HepG2 (cell line): ENCODE measurements at regions not wholly inside any gene's neighbourhood (a gene's known extent, or its start where the extent isn't known, plus 50 kb on each side); places are given as distances from the start of the nearest gene placed in this dataset.

Experiments
- ATAC-seq: fragments of 200-7000 bp; cut with Tn5 transposase; 3 replicates; pipeline ENCODE4 v1.9.1; 2020; ENCODE audit warnings: mild to moderate bottlenecking, moderate library complexity
- BruUV-seq: library from RNA; stranded (reverse); fragments of 400-500 nt; replicated peaks from 2 replicates; lab custom pipeline; 2021; lab: Mats Ljungman, UMichigan
- CTCF ChIA-PET: fragments of 300-600 bp; formaldehyde crosslinking; extraction: SDS; loops from one replicate; lab custom pipeline; 2021; ENCODE audit warnings: low total read pairs, inconsistent platforms, low intra/inter-chr PET ratio; lab: Yijun Ruan, JAX
- POLR2A ChIA-PET: fragments of 350-600 bp; sonication (Branson Sonifier 250); formaldehyde crosslinking; loops from one replicate; lab custom pipeline; 2020; ENCODE audit warnings: antibody characterized with exemption, inconsistent platforms; lab: Yijun Ruan, JAX
- DNase-seq: peaks from one replicate; pipeline ENCODE4 v3.0.0-alpha.2; 2015; ENCODE audit warnings: low spot score
- FAIRE-seq: peaks from 3 replicates; lab custom pipeline; 2011; peaks lifted over from hg19 to GRCh38; lab: Jason Lieb, UNC
- H2AFZ ChIP-seq: one replicate; pipeline ENCODE4 v1.6.1; 2011; ENCODE audit warnings: low read length, inconsistent platforms
- H3K27ac ChIP-seq: fragments of 300-600 bp; 3 replicates; pipeline ENCODE4 v1.8.0; 2011; ENCODE audit warnings: mixed run types, mild to moderate bottlenecking, mixed read lengths, low read length, inconsistent platforms; ENCODE audit not compliant: insufficient read depth; ENCODE audit errors: extremely low read length
- H3K27me3 ChIP-seq, 2 experiments: fragments of 200-600 bp in 1 of 2; 2 replicates in 1 of 2; 3 replicates in 1 of 2; pipeline versions ENCODE4 v1.6.0 to v1.8.0; 2011; ENCODE audit warnings: low read length in 2 of 2, mild to moderate bottlenecking in 2 of 2, moderate library complexity in 2 of 2, inconsistent platforms in 1 of 2; ENCODE audit not compliant: insufficient read depth in 2 of 2, control insufficient read depth in 1 of 2
- H3K36me3 ChIP-seq, 2 experiments: fragments of 200-600 bp in 1 of 2; replicated peaks in 1 of 2; 2 replicates in 1 of 2; 3 replicates in 1 of 2; pipeline versions ENCODE4 v1.5.1 to v1.8.0; 2011; ENCODE audit warnings: low read length in 2 of 2, inconsistent platforms in 1 of 2; ENCODE audit not compliant: insufficient read depth in 2 of 2, control insufficient read depth in 1 of 2
- H3K4me1 ChIP-seq: 2 replicates; pipeline ENCODE4 v1.5.1; 2012; ENCODE audit warnings: low read length, inconsistent platforms; ENCODE audit not compliant: insufficient read depth
- H3K4me2 ChIP-seq: 2 replicates; pipeline ENCODE4 v1.6.0; 2011; ENCODE audit warnings: low read depth, low read length, inconsistent platforms
- H3K4me3 ChIP-seq, 3 experiments: fragments of 200-600 bp in 1 of 3; sonication (generic), shearing (Covaris generic) in 1 of 3; replicated peaks in 1 of 3; 2 replicates each; pipeline ENCODE4 v1.5.1; 2011 to 2016; ENCODE audit warnings: low read length in 3 of 3, inconsistent platforms in 2 of 3, low read depth in 2 of 3, mild to moderate bottlenecking in 2 of 3, control low read depth in 1 of 3, mixed read lengths in 1 of 3; ENCODE audit not compliant: insufficient read depth in 1 of 3
- H3K79me2 ChIP-seq: one replicate; pipeline ENCODE4 v1.6.1; 2011; ENCODE audit warnings: low read length, inconsistent platforms; ENCODE audit not compliant: insufficient read depth
- H3K9ac ChIP-seq: 2 replicates; pipeline ENCODE4 v1.6.0; 2011; ENCODE audit warnings: mild to moderate bottlenecking, low read depth, low read length, inconsistent platforms; ENCODE audit not compliant: insufficient read depth
- H3K9me3 ChIP-seq: 2 replicates; pipeline ENCODE4 v1.5.1; 2012; ENCODE audit warnings: mild to moderate bottlenecking, low read length
- H4K20me1 ChIP-seq: 2 replicates; pipeline ENCODE4 v1.6.0; 2011; ENCODE audit warnings: inconsistent platforms, mild to moderate bottlenecking, low read length, moderate library complexity; ENCODE audit not compliant: insufficient read depth
- GATAD2A ChIP-seq: IDR thresholded peaks from 2 replicates; pipeline ENCODE4 v1.6.1; 2016
- HHEX ChIP-seq: IDR thresholded peaks from 2 replicates; pipeline ENCODE4 v1.6.1; 2016; ENCODE audit warnings: control low read depth
- HMG20A ChIP-seq: IDR thresholded peaks from 2 replicates; pipeline ENCODE4 v1.6.1; 2016; ENCODE audit warnings: borderline replicate concordance
- KDM5B ChIP-seq: sonication (generic); formaldehyde crosslinking; IDR thresholded peaks from 2 replicates; pipeline ENCODE4 v1.4.0; 2020; ENCODE audit warnings: missing genetic modification reagents, mild to moderate bottlenecking, borderline replicate concordance
- PRMT3 ChIP-seq: sonication (generic); formaldehyde crosslinking; IDR thresholded peaks from 2 replicates; pipeline ENCODE4 v1.8.1; 2022; ENCODE audit warnings: low read depth, mild to moderate bottlenecking, moderate library complexity, missing genetic modification reagents, borderline replicate concordance
- REXO4 ChIP-seq: sonication (generic); formaldehyde crosslinking; IDR thresholded peaks from 2 replicates; pipeline ENCODE4 v1.8.0; 2022; ENCODE audit warnings: missing genetic modification reagents, mild to moderate bottlenecking, borderline replicate concordance
- SRF ChIP-seq: IDR thresholded peaks from 2 replicates; pipeline ENCODE4 v1.6.1; 2011; ENCODE audit warnings: mild to moderate bottlenecking, low read depth, low read length, moderate library complexity
- ZNF124 ChIP-seq: sonication (generic); formaldehyde crosslinking; IDR thresholded peaks from 2 replicates; pipeline ENCODE4 v1.4.0; 2020; ENCODE audit warnings: missing genetic modification reagents
- ZNF543 ChIP-seq: sonication (generic); formaldehyde crosslinking; IDR thresholded peaks from 2 replicates; pipeline ENCODE4 v1.4.0; 2020; ENCODE audit warnings: mild to moderate bottlenecking, missing genetic modification reagents
- ZSCAN31 ChIP-seq: sonication (generic); formaldehyde crosslinking; IDR thresholded peaks from 2 replicates; pipeline ENCODE4 v1.5.0; 2020; ENCODE audit warnings: low read depth, mild to moderate bottlenecking, missing genetic modification reagents
- WGBS: methylation state at CpG from one replicate; pipeline ENCODE4 v1.1.6; 2017; ENCODE audit warnings: low lambda C conversion rate; 5-methylcytosine and 5-hydroxymethylcytosine counted together
- in situ Hi-C: cut with HindIII; loops from 2 replicates; pipeline ENCODE4 v1.10.0; 2017; ENCODE audit warnings: low pct_unique_long_range_greater_than_20kb; ENCODE audit not compliant: extremely low pct_ligation_motif_present
- intact Hi-C: fragments of 100-400 bp; cut with micrococcal nuclease; formaldehyde crosslinking; loops from one replicate; pipeline ENCODE4 v1.10.0; 2022; ENCODE audit not compliant: unreplicated experiment
- TF ChIP-seq, protein P1 (sequence below): sonication (generic); formaldehyde crosslinking; IDR thresholded peaks from 2 replicates; pipeline ENCODE4 v1.4.0; 2020; ENCODE audit warnings: missing genetic modification reagents
- TF ChIP-seq, protein P2 (sequence below): sonication (generic); formaldehyde crosslinking; IDR thresholded peaks from 2 replicates; pipeline ENCODE4 v1.4.0; 2020; ENCODE audit warnings: missing genetic modification reagents
- TF ChIP-seq, protein P3 (sequence below): sonication (generic); formaldehyde crosslinking; IDR thresholded peaks from 2 replicates; pipeline ENCODE4 v1.5.1; 2020; ENCODE audit warnings: missing genetic modification reagents, mild to moderate bottlenecking, borderline replicate concordance
- TF ChIP-seq, protein P4 (sequence below): sonication (generic); formaldehyde crosslinking; IDR thresholded peaks from 2 replicates; pipeline ENCODE4 v1.8.1; 2022; ENCODE audit warnings: mild to moderate bottlenecking, missing genetic modification reagents
- TF ChIP-seq, protein P5 (sequence below): sonication (generic); formaldehyde crosslinking; IDR thresholded peaks from 2 replicates; pipeline ENCODE4 v1.5.1; 2020; ENCODE audit warnings: missing genetic modification reagents, mild to moderate bottlenecking, borderline replicate concordance

DNA sequence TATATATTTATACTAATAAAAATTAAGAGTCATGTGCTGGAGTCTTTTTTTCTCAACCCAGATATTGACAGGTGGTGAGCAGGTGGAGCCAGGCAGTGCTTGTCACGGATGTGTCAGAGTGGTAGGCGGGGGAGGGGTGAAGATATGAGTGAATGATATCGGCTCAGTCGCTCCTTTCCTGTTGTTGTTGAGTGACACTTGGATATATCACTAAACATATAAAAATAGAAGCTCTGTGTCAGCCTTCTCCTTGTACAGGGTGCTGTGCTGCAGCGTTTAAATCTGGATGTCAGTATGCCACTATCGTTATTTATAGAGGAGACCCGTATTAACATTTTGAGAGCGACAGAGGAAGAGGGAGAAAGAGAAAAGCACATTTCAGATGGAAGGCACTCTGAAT, 339.6 kb downstream of the NUF2 start:
- no peak overlapping the region for H3K4me3 ChIP-seq
- 16% methylated on average over 8 of the region's 8 CpGs for WGBS
- H3K4me2 ChIP-seq = no peak overlapping the region
- no peak overlapping the region for H3K9ac ChIP-seq
- no peaks in the 10 kb centered on the region for H4K20me1 ChIP-seq
- H3K79me2 ChIP-seq = no peaks in the 10 kb centered on the region
- intact Hi-C loops = no loop called here
- H3K9me3 ChIP-seq = peaks cover 59% of the 10 kb centered on the region
- no peaks in the 10 kb centered on the region for H3K4me1 ChIP-seq
- no peak for ATAC-seq
- DNase-seq = no peak
- in situ Hi-C loops = no loop called here
- TF ChIP-seq, protein P1, sequence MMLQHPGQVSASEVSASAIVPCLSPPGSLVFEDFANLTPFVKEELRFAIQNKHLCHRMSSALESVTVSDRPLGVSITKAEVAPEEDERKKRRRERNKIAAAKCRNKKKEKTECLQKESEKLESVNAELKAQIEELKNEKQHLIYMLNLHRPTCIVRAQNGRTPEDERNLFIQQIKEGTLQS (CRISPR knock-in tag) = no peak
- no peak for TF ChIP-seq REXO4 (CRISPR knock-in tag)
- no peak for TF ChIP-seq ZNF543 (CRISPR knock-in tag)
- TF ChIP-seq, protein P2, sequence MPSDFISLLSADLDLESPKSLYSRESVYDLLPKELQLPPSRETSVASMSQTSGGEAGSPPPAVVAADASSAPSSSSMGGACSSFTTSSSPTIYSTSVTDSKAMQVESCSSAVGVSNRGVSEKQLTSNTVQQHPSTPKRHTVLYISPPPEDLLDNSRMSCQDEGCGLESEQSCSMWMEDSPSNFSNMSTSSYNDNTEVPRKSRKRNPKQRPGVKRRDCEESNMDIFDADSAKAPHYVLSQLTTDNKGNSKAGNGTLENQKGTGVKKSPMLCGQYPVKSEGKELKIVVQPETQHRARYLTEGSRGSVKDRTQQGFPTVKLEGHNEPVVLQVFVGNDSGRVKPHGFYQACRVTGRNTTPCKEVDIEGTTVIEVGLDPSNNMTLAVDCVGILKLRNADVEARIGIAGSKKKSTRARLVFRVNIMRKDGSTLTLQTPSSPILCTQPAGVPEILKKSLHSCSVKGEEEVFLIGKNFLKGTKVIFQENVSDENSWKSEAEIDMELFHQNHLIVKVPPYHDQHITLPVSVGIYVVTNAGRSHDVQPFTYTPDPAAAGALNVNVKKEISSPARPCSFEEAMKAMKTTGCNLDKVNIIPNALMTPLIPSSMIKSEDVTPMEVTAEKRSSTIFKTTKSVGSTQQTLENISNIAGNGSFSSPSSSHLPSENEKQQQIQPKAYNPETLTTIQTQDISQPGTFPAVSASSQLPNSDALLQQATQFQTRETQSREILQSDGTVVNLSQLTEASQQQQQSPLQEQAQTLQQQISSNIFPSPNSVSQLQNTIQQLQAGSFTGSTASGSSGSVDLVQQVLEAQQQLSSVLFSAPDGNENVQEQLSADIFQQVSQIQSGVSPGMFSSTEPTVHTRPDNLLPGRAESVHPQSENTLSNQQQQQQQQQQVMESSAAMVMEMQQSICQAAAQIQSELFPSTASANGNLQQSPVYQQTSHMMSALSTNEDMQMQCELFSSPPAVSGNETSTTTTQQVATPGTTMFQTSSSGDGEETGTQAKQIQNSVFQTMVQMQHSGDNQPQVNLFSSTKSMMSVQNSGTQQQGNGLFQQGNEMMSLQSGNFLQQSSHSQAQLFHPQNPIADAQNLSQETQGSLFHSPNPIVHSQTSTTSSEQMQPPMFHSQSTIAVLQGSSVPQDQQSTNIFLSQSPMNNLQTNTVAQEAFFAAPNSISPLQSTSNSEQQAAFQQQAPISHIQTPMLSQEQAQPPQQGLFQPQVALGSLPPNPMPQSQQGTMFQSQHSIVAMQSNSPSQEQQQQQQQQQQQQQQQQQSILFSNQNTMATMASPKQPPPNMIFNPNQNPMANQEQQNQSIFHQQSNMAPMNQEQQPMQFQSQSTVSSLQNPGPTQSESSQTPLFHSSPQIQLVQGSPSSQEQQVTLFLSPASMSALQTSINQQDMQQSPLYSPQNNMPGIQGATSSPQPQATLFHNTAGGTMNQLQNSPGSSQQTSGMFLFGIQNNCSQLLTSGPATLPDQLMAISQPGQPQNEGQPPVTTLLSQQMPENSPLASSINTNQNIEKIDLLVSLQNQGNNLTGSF (CRISPR knock-in tag) = no peak
- TF ChIP-seq ZSCAN31 (CRISPR knock-in tag) = no peak
- no peak for TF ChIP-seq SRF
- TF ChIP-seq, protein P3, sequence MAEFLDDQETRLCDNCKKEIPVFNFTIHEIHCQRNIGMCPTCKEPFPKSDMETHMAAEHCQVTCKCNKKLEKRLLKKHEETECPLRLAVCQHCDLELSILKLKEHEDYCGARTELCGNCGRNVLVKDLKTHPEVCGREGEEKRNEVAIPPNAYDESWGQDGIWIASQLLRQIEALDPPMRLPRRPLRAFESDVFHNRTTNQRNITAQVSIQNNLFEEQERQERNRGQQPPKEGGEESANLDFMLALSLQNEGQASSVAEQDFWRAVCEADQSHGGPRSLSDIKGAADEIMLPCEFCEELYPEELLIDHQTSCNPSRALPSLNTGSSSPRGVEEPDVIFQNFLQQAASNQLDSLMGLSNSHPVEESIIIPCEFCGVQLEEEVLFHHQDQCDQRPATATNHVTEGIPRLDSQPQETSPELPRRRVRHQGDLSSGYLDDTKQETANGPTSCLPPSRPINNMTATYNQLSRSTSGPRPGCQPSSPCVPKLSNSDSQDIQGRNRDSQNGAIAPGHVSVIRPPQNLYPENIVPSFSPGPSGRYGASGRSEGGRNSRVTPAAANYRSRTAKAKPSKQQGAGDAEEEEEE (CRISPR knock-in tag) = no peak
- TF ChIP-seq, protein P4, sequence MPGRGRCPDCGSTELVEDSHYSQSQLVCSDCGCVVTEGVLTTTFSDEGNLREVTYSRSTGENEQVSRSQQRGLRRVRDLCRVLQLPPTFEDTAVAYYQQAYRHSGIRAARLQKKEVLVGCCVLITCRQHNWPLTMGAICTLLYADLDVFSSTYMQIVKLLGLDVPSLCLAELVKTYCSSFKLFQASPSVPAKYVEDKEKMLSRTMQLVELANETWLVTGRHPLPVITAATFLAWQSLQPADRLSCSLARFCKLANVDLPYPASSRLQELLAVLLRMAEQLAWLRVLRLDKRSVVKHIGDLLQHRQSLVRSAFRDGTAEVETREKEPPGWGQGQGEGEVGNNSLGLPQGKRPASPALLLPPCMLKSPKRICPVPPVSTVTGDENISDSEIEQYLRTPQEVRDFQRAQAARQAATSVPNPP (CRISPR knock-in tag) = no peak
- TF ChIP-seq HHEX (CRISPR knock-in tag) = no peak
- TF ChIP-seq GATAD2A = no peak
- TF ChIP-seq HMG20A (CRISPR knock-in tag) = no peak
- no peak for TF ChIP-seq PRMT3 (CRISPR knock-in tag)
- TF ChIP-seq ZNF124 = no peak
- no peak for TF ChIP-seq KDM5B
- TF ChIP-seq, protein P5, sequence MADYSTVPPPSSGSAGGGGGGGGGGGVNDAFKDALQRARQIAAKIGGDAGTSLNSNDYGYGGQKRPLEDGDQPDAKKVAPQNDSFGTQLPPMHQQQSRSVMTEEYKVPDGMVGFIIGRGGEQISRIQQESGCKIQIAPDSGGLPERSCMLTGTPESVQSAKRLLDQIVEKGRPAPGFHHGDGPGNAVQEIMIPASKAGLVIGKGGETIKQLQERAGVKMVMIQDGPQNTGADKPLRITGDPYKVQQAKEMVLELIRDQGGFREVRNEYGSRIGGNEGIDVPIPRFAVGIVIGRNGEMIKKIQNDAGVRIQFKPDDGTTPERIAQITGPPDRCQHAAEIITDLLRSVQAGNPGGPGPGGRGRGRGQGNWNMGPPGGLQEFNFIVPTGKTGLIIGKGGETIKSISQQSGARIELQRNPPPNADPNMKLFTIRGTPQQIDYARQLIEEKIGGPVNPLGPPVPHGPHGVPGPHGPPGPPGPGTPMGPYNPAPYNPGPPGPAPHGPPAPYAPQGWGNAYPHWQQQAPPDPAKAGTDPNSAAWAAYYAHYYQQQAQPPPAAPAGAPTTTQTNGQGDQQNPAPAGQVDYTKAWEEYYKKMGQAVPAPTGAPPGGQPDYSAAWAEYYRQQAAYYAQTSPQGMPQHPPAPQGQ = no peak
- H3K27ac ChIP-seq = no peak overlapping the region
- no TSS peak for BruUV-seq
- no peak for FAIRE-seq
- ChIA-PET CTCF (no interaction called here), POLR2A (no interaction called here)
- no peaks in the 10 kb centered on the region for H3K36me3 ChIP-seq
- H2AFZ ChIP-seq = no peak overlapping the region
- no peaks in the 10 kb centered on the region for H3K27me3 ChIP-seq
